K562 (cell line): ENCODE measurements at regions not wholly inside any gene's neighbourhood (a gene's known extent, or its start where the extent isn't known, plus 50 kb on each side); places are given as distances from the start of the nearest gene placed in this dataset.

Experiments used
- AFF1 ChIP-seq, 2 experiments: fragments of 450-650 bp; IDR thresholded peaks; 2 replicates each; pipeline ENCODE4 v1.6.1; 2018; ENCODE audit warnings: mild to moderate bottlenecking in 2 of 2, low read depth in 1 of 2; ENCODE audit not compliant: partially characterized antibody in 2 of 2
- BHLHE40 ChIP-seq: IDR thresholded peaks from 2 replicates; pipeline ENCODE4 v1.6.1; 2011; ENCODE audit warnings: low read length, improper control_type of control experiment
- CBFA2T2 ChIP-seq: fragments of 450-650 bp; conservative IDR thresholded peaks from 2 replicates; pipeline ENCODE4 v1.6.1; 2017; ENCODE audit warnings: mild to moderate bottlenecking
- ESRRA ChIP-seq: fragments of 450-650 bp; IDR thresholded peaks from 2 replicates; pipeline ENCODE4 v1.6.1; 2014; ENCODE audit warnings: low read depth, mild to moderate bottlenecking, moderate library complexity, borderline replicate concordance
- FOXA3 ChIP-seq, 2 experiments: fragments of 450-650 bp in 1 of 2; sonication (generic) in 1 of 2; formaldehyde crosslinking; IDR thresholded peaks in 1 of 2; conservative IDR thresholded peaks in 1 of 2; 2 replicates each; pipeline versions ENCODE4 v1.4.0 to v1.8.0; 2020 to 2022; ENCODE audit warnings: mild to moderate bottlenecking in 2 of 2, missing genetic modification reagents in 1 of 2
- FOXJ2 ChIP-seq: fragments of 200-800 bp; sonication (Bioruptor generic); IDR thresholded peaks from 2 replicates; pipeline ENCODE4 v1.6.1; 2016; ENCODE audit warnings: missing genetic modification characterization, missing compliant biosample characterization
- HMBOX1 ChIP-seq: sonication (generic); IDR thresholded peaks from 2 replicates; pipeline ENCODE4 v1.6.1; 2016
- MYNN ChIP-seq, 2 experiments: sonication (generic); formaldehyde crosslinking in 1 of 2; IDR thresholded peaks; 2 replicates each; pipeline versions ENCODE4 v1.5.0 to v1.6.1; 2016 to 2020; ENCODE audit warnings: antibody characterized with exemption in 1 of 2, missing genetic modification reagents in 1 of 2
- NR2C2 ChIP-seq, 2 experiments: fragments of 200-800 bp in 1 of 2; sonication (Bioruptor generic) in 1 of 2; sonication (generic) in 1 of 2; formaldehyde crosslinking in 1 of 2; IDR thresholded peaks; 2 replicates each; pipeline versions ENCODE4 v1.6.1 to v1.8.0; 2016 to 2022; ENCODE audit warnings: mild to moderate bottlenecking in 1 of 2, missing compliant biosample characterization in 1 of 2, missing genetic modification characterization in 1 of 2, missing genetic modification reagents in 1 of 2
- RUNX1 ChIP-seq: sonication (generic); IDR thresholded peaks from 2 replicates; pipeline ENCODE4 v1.6.1; 2016; ENCODE audit warnings: antibody characterized with exemption, low read depth
- SRSF9 ChIP-seq: fragments of 200-400 bp; formaldehyde crosslinking; IDR thresholded peaks from 2 replicates; pipeline ENCODE4 v1.6.1; 2017; ENCODE audit warnings: low read depth, low read length, borderline replicate concordance
- TEAD4 ChIP-seq, 2 experiments: sonication (generic) in 1 of 2; formaldehyde crosslinking in 1 of 2; IDR thresholded peaks; 2 replicates each; pipeline versions ENCODE4 v1.6.1 to v1.8.0; 2012 to 2022; ENCODE audit warnings: borderline replicate concordance in 1 of 2, inconsistent platforms in 1 of 2, low read length in 1 of 2, mild to moderate bottlenecking in 1 of 2, missing genetic modification reagents in 1 of 2
- ZMIZ1 ChIP-seq, 2 experiments: fragments of 150-350 bp in 1 of 2; IDR thresholded peaks; 2 replicates each; pipeline ENCODE4 v1.6.1; 2012 to 2016; ENCODE audit warnings: low read depth in 2 of 2, low read length in 2 of 2, mild to moderate bottlenecking in 1 of 2, moderate library complexity in 1 of 2
- ZNF143 ChIP-seq: sonication (generic); formaldehyde crosslinking; IDR thresholded peaks from 2 replicates; pipeline ENCODE4 v1.9.0; 2022; ENCODE audit warnings: mild to moderate bottlenecking, missing genetic modification reagents
- ZNF263 ChIP-seq: sonication (generic); formaldehyde crosslinking; IDR thresholded peaks from 2 replicates; pipeline ENCODE4 v1.8.0; 2022; ENCODE audit warnings: mild to moderate bottlenecking, missing genetic modification reagents, borderline replicate concordance
- ZNF511 ChIP-seq: sonication (generic); formaldehyde crosslinking; IDR thresholded peaks from 2 replicates; pipeline ENCODE4 v1.8.0; 2022; ENCODE audit warnings: mild to moderate bottlenecking, missing genetic modification reagents
- ZNF766 ChIP-seq: fragments of 200-800 bp; sonication (Bioruptor generic); conservative IDR thresholded peaks from 2 replicates; pipeline ENCODE4 v1.6.1; 2016; ENCODE audit warnings: missing genetic modification characterization, missing compliant biosample characterization

- TF ChIP-seq ZNF143 (CRISPR knock-in tag) = no peak
- no peak for TF ChIP-seq ZNF263 (CRISPR knock-in tag)
- no peak for TF ChIP-seq SRSF9
- no peak for TF ChIP-seq NR2C2 (CRISPR knock-in tag; IDR thresholded peaks at IDR 0.05)
- 0 out of 2 replicates have a peak, but pooled peaks have one; percentile 26 for TF ChIP-seq NR2C2 (tag; IDR thresholded peaks at IDR 0.05)
- TF ChIP-seq ESRRA = peak; percentile 48; the same call in 1 of the 2 replicates
- peak; percentile 35; the same call in 1 of the 2 replicates for TF ChIP-seq BHLHE40
- TF ChIP-seq AFF1 (IDR thresholded peaks at IDR 0.05; ENCODE audit: low read depth in 1 of 2, partially characterized antibody in 2 of 2) = no peak
- TF ChIP-seq CBFA2T2 = peak; percentile 79
- TF ChIP-seq ZNF511 (CRISPR knock-in tag) = no peak
- peak; percentile 37; the same call in 1 of the 2 replicates for TF ChIP-seq HMBOX1
- TF ChIP-seq ZNF766 (CRISPR knock-in tag) = 0 out of 2 replicates have a peak, but pooled peaks have one; percentile 41
- no peak for TF ChIP-seq MYNN (IDR thresholded peaks at IDR 0.05)
- no peak for TF ChIP-seq MYNN (CRISPR knock-in tag; IDR thresholded peaks at IDR 0.05)
- no peak for TF ChIP-seq FOXA3 (CRISPR knock-in tag; conservative IDR thresholded peaks at IDR 0.05 in 1 of 2, IDR thresholded peaks at IDR 0.05 in 1 of 2)
- peak; percentile 91 for TF ChIP-seq TEAD4 (IDR thresholded peaks at IDR 0.05; ENCODE audit: low read length)
- no peak for TF ChIP-seq TEAD4 (CRISPR knock-in tag; IDR thresholded peaks at IDR 0.05; ENCODE audit: borderline replicate concordance)
- no peak for TF ChIP-seq RUNX1
- peak in 1 of 2 experiments; percentile 79; a peak in 2 of 4 replicates for TF ChIP-seq ZMIZ1 (IDR thresholded peaks at IDR 0.05; ENCODE audit: low read depth in 2 of 2, low read length in 2 of 2)
- peak; percentile 79; the same call in 1 of the 2 replicates for TF ChIP-seq FOXJ2 (tag)
Observed at GRCh38 chr22:27594474-27595134, 207.0 kb downstream of the MN1 start (continued).
